ENCODE measurements at regions not wholly inside any gene's neighbourhood (a gene's known extent, or its start where the extent isn't known, plus 50 kb on each side); places are given as distances from the start of the nearest gene placed in this dataset.

DNA sequence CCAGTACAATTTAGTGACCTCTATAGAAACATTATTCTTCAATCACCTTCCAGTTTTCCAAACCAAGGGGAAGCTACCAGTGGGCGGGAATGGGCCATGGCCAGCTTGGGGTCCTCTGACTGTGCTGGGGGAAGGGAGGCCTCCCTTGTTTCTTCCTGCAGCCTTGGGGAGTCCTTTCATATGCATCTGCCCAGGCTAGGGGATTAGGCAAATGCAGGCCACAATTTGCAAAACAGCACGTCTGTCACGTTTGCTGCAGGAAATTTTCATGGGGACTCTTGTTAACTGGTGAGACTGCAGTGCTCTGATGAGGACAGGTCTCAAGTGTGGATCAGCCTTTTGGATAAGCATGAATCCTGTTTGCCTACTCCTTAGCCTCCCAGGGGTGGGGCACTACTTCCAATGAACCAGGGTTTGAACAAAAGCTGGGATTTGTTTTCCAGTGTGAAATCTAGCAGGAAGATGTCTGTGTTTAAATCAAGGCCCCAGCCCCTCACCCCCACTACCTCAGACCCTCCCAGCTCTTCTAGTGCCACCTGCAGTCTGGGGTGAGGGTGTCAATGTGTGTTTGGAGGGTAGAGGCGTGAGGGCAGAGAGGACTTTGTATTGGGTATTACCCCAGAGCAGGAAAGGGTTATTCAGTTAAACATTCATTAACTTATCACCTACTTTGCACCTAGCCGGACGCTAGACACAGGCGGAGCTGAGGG, 219.9 kb downstream of the OPA1 start:
- Histone ChIP-seq H3K4me3 (no peak overlapping the region), H3K9me3 (no peaks in the 10 kb centered on the region), H3K27me3 (no peaks in the 10 kb centered on the region), H3K36me3 (no peaks in the 10 kb centered on the region), H3K27ac (no peak overlapping the region), H3K4me1 (peaks cover 0 to 12% (median 4%) of the 10 kb centered on the region in 4 donors)
- WGBS, 2 donors: 92 to 96% methylated on average over 7 of the region's 7 CpGs
- no peak for DNase-seq (ENCODE audit: low spot score in 2 of 2)
- TF ChIP-seq EP300 (IDR thresholded peaks at IDR 0.05) (no peak), POLR2A (IDR thresholded peaks at IDR 0.05) (no peak)
- TF ChIP-seq, protein P1, sequence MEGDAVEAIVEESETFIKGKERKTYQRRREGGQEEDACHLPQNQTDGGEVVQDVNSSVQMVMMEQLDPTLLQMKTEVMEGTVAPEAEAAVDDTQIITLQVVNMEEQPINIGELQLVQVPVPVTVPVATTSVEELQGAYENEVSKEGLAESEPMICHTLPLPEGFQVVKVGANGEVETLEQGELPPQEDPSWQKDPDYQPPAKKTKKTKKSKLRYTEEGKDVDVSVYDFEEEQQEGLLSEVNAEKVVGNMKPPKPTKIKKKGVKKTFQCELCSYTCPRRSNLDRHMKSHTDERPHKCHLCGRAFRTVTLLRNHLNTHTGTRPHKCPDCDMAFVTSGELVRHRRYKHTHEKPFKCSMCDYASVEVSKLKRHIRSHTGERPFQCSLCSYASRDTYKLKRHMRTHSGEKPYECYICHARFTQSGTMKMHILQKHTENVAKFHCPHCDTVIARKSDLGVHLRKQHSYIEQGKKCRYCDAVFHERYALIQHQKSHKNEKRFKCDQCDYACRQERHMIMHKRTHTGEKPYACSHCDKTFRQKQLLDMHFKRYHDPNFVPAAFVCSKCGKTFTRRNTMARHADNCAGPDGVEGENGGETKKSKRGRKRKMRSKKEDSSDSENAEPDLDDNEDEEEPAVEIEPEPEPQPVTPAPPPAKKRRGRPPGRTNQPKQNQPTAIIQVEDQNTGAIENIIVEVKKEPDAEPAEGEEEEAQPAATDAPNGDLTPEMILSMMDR (IDR thresholded peaks at IDR 0.05): no peak

DNA sequence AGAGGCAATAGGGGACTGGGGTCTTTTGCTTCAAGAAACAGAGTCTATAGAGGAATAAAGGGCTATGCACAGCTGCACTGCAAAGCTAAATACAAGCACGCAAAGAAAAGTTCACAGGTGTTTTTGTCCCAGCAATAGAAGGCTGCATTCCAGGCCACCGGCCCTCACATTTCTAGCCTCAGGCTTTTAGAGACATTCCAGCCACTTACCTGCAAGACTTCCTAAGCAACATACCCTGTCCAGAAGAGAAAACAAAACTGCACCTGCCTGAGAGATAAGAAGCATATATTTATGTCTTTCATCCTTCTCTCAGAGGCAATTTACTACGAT, 220.5 kb downstream of the OPA1 start:
- no peak overlapping the region for H3K4me3 ChIP-seq
- H3K4me1 ChIP-seq: peaks cover 0 to 12% (median 4%) of the 10 kb centered on the region in 4 donors
- no peaks in the 10 kb centered on the region for H3K9me3 ChIP-seq
- H3K36me3 ChIP-seq: no peaks in the 10 kb centered on the region
- 92 to 96% methylated on average over 3 of the region's 3 CpGs for WGBS, 2 donors
- no peak for DNase-seq (ENCODE audit: low spot score in 2 of 2)
- no peak overlapping the region for H3K27ac ChIP-seq
- H3K27me3 ChIP-seq: no peaks in the 10 kb centered on the region
- no peak for TF ChIP-seq POLR2A (IDR thresholded peaks at IDR 0.05)
- TF ChIP-seq EP300 (IDR thresholded peaks at IDR 0.05): no peak
- TF ChIP-seq, protein P1 (IDR thresholded peaks at IDR 0.05): no peak

DNA sequence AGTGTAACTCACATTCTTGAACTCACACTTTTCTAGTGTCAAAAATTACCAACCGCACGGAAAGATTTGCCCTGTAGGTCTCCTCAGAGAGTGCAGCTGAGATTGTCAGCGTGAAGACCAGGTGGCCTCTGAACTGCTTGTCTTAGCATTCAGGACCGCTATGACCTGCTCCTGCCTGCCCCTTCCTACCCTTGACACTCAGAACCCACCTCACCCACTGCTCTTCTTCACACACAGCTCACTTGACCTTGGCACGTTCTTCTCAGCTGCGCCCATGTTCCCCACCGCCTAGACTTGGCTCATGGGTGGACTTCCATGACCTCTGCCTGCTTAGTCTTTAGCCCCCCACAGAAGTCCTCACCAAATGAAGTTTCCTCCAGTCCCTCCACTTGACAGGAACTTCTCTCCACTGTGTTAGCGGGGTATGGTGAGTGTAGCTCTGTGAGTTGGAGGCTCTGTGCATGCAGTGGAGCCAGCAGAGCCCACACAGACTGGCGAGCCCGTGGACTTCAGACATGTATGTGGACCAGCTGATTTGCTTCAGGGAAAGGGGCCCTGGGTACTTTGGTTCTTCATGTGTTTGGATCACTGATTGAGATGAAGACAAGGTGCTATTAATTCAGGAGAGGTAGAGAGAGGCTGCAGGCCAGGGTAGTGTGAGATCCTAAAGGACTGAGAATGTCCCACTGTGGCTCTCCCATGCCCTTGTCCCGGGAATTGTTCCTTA, 221.3 kb downstream of the OPA1 start:
- no peak for DNase-seq (ENCODE audit: low spot score in 2 of 2)
- TF ChIP-seq EP300 (IDR thresholded peaks at IDR 0.05) (no peak), POLR2A (IDR thresholded peaks at IDR 0.05) (no peak)
- TF ChIP-seq, protein P1 (IDR thresholded peaks at IDR 0.05): no peak
- 94 to 96% methylated on average over 11 of the region's 11 CpGs for WGBS, 2 donors

DNA sequence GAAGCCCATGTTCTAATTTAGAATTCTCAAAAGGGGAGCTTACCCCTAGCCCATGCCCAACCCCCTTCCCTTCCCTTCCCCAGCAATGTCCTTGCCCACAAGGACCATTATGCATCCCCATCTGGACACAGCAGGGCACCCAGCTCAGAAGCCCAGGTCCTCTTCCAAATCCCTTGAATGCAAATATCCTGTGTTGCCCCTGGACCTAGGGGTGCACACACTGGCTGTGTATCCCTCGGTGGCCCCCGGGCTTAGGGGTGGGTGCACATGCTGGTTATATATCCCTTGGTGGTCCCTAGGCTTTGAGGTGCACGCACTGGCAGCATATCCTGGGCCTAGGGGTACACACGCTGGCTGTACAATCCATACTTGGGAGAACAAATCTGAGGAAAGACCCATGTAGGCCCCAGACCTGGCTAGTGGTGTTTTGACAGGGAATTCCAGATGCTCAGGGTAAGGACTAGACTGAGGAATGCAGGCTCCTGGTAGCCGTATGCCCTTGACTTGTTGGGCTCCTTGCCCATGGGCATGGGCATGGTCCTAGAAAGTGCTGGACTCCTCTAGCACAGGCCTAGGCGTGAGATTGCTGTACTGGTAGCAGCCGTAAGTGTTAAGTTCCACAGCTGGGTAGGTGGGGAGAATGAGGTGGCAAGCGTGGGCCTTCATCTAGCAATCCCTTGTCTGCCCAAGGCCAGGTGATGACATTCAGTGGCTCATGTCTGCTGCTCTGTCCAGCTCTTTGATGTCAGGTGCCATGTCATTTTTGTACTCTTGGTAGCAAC, 222.4 kb downstream of the OPA1 start:
- Histone ChIP-seq H3K27me3 (no peaks in the 10 kb centered on the region), H3K4me1 (peaks cover 0 to 12% (median 4%) of the 10 kb centered on the region in 4 donors), H3K9me3 (no peaks in the 10 kb centered on the region), H3K4me3 (no peak overlapping the region), H3K27ac (no peak overlapping the region), H3K36me3 (no peaks in the 10 kb centered on the region)
- TF ChIP-seq POLR2A (IDR thresholded peaks at IDR 0.05): no peak
- TF ChIP-seq, protein P1 (IDR thresholded peaks at IDR 0.05): no peak
- WGBS, 2 donors: 90 to 97% methylated on average over 7 to 8 of the region's 8 CpGs
- no peak for DNase-seq (ENCODE audit: low spot score in 2 of 2)

More for the DNA sequence above, 221.3 kb downstream of the OPA1 start:
- no peaks in the 10 kb centered on the region for H3K9me3 ChIP-seq
- no peaks in the 10 kb centered on the region for H3K27me3 ChIP-seq
- no peak overlapping the region for H3K27ac ChIP-seq
- H3K36me3 ChIP-seq: no peaks in the 10 kb centered on the region
- peaks cover 0 to 12% (median 4%) of the 10 kb centered on the region in 4 donors for H3K4me1 ChIP-seq
- no peak overlapping the region for H3K4me3 ChIP-seq

DNA sequence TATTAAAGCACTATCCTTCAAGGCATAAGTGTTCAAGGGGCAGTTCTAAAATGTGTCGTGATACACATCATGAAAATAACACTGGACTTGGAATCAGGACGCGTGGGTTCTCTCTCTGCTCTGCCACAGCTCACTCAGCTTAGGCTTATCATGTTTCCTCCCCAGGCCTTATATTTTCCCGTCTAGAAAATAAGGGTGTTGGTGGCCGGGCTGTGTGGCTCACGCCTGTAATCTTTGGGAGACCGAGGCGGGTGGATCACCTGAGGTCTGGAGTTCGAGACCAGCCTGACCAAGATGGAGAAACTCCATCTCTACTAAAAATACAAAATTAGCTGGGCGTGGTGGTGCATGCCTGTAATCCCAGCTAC, 223.0 kb downstream of the OPA1 start:
- no peak overlapping the region for H3K27ac ChIP-seq
- no peak for DNase-seq (ENCODE audit: low spot score in 2 of 2)
- H3K9me3 ChIP-seq: no peaks in the 10 kb centered on the region
- peaks cover 0 to 12% (median 4%) of the 10 kb centered on the region in 4 donors for H3K4me1 ChIP-seq
- WGBS, 2 donors: 92 to 98% methylated on average over 10 of the region's 10 CpGs
- TF ChIP-seq EP300 (IDR thresholded peaks at IDR 0.05) (no peak), POLR2A (IDR thresholded peaks at IDR 0.05) (no peak)
- TF ChIP-seq, protein P1 (IDR thresholded peaks at IDR 0.05): no peak
- no peaks in the 10 kb centered on the region for H3K36me3 ChIP-seq
- no peak overlapping the region for H3K4me3 ChIP-seq
- no peaks in the 10 kb centered on the region for H3K27me3 ChIP-seq
